Sigmoid colon (tissue), 4 donors: ENCODE measurements at regions not wholly inside any gene's neighbourhood (a gene's known extent, or its start where the extent isn't known, plus 50 kb on each side); places are given as distances from the start of the nearest gene placed in this dataset.

ENCODE experiments used
- CTCF ChIP-seq, 4 experiments: fragments of 450-650 bp in 3 of 4; fragments of 200-600 bp in 1 of 4; IDR thresholded peaks; one replicate each; pipeline ENCODE4 v1.5.1; 2016 to 2019; ENCODE audit warnings: antibody characterized with exemption in 4 of 4, mild to moderate bottlenecking in 3 of 4, moderate library complexity in 2 of 4
- EP300 ChIP-seq, 4 donors: sonication (generic); formaldehyde crosslinking; IDR thresholded peaks; one replicate each; pipeline ENCODE4 v1.6.1; 2017; ENCODE audit warnings: antibody characterized with exemption in 4 of 4
- POLR2A ChIP-seq, 2 donors: fragments of 450-650 bp; IDR thresholded peaks; one replicate each; pipeline ENCODE4 v1.6.1; 2016; ENCODE audit warnings: antibody characterized with exemption in 2 of 2, mild to moderate bottlenecking in 2 of 2, moderate library complexity in 2 of 2
- POLR2AphosphoS5 ChIP-seq, 4 donors: sonication (generic); formaldehyde crosslinking; IDR thresholded peaks; one replicate each; pipeline ENCODE4 v1.6.1; 2017; ENCODE audit warnings: antibody characterized with exemption in 4 of 4

- TF ChIP-seq CTCF (IDR thresholded peaks at IDR 0.05) (no peak), POLR2A (IDR thresholded peaks at IDR 0.05) (no peak), POLR2AphosphoS5 (IDR thresholded peaks at IDR 0.05) (no peak), EP300 (IDR thresholded peaks at IDR 0.05) (no peak)
Observed at GRCh38 chr1:11383553-11384169, 95.3 kb upstream of the DISP3 start.
